ENCODE measurements at regions not wholly inside any gene's neighbourhood (a gene's known extent, or its start where the extent isn't known, plus 50 kb on each side); places are given as distances from the start of the nearest gene placed in this dataset.
"Not testable (repeated sequence)": the region's sequence is repeated elsewhere in the genome, so short reads cannot be mapped to it uniquely, and the experiment has no call there.

DNA sequence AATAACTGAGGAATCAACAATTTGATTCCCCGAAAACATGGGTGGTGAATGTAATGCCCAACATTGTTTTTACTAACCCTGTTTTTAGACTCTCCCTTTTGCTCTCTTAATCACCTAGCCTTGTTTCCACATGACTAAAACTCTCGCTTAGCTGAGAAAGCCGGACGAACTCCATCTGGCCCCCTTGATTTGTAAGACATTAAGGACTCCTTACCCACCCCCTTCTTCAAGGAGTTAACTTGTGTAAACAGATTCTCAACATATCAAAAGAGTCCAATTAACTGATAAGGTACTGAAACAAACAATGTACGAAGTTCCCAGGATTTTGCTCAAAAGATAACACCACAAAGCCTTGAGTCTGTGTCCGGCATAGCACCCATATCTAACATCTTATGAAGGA lies 194.3 kb downstream of the ZNF737 start:
- TF ChIP-seq, protein P1, sequence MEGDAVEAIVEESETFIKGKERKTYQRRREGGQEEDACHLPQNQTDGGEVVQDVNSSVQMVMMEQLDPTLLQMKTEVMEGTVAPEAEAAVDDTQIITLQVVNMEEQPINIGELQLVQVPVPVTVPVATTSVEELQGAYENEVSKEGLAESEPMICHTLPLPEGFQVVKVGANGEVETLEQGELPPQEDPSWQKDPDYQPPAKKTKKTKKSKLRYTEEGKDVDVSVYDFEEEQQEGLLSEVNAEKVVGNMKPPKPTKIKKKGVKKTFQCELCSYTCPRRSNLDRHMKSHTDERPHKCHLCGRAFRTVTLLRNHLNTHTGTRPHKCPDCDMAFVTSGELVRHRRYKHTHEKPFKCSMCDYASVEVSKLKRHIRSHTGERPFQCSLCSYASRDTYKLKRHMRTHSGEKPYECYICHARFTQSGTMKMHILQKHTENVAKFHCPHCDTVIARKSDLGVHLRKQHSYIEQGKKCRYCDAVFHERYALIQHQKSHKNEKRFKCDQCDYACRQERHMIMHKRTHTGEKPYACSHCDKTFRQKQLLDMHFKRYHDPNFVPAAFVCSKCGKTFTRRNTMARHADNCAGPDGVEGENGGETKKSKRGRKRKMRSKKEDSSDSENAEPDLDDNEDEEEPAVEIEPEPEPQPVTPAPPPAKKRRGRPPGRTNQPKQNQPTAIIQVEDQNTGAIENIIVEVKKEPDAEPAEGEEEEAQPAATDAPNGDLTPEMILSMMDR (IDR thresholded peaks at IDR 0.05) = not testable (repeated sequence)
- not testable (repeated sequence) for TF ChIP-seq POLR2A (IDR thresholded peaks at IDR 0.05)

Measured in ovary (tissue), 3 donors.